ENCODE measurements at regions not wholly inside any gene's neighbourhood (a gene's known extent, or its start where the extent isn't known, plus 50 kb on each side); places are given as distances from the start of the nearest gene placed in this dataset.

DNA sequence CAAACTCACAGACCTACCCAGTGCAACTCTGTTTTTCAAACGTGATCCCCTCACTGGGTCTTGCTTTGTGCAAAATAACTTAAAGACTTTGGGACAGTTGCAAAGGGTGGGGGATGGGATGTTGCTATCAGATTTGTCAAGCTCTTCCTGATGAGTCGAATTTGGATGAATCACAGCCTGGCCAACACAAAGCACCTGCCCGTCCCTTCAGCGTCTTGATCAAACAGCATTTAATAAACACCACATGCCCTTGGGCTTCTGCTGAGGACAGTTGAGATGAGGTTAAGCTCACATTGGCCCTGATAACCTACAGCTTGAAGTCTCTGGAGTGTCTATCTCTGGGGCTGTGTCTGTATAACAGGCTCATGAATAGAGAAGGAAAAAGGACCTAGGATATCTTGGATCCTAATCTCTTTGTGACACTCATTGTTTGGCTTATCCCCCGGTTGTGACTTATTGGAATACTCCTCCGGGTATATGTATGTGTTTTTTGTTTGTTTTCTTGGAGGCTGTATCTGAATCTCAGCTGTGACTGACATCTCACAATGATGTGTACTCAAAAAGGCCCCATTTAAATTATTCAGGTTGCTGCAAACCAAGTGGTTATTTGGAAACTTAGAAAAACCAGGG lies 132.6 kb upstream of the NAMPT start:
- no peak overlapping the region for H3K27ac ChIP-seq
- TF ChIP-seq, protein P1, sequence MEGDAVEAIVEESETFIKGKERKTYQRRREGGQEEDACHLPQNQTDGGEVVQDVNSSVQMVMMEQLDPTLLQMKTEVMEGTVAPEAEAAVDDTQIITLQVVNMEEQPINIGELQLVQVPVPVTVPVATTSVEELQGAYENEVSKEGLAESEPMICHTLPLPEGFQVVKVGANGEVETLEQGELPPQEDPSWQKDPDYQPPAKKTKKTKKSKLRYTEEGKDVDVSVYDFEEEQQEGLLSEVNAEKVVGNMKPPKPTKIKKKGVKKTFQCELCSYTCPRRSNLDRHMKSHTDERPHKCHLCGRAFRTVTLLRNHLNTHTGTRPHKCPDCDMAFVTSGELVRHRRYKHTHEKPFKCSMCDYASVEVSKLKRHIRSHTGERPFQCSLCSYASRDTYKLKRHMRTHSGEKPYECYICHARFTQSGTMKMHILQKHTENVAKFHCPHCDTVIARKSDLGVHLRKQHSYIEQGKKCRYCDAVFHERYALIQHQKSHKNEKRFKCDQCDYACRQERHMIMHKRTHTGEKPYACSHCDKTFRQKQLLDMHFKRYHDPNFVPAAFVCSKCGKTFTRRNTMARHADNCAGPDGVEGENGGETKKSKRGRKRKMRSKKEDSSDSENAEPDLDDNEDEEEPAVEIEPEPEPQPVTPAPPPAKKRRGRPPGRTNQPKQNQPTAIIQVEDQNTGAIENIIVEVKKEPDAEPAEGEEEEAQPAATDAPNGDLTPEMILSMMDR (IDR thresholded peaks at IDR 0.05), result no peak

GRCh38 chr7:106416430-106416829 lies 131.6 kb upstream of the NAMPT start:
- no peaks in the 10 kb centered on the region for H3K36me3 ChIP-seq (ENCODE audit: insufficient read depth in 1 of 2, low read depth in 1 of 2)
- ATAC-seq (no peak), DNase-seq (no peak)
- no peak overlapping the region for H3K27ac ChIP-seq
- peaks cover 2% of the 10 kb centered on the region for H3K4me1 ChIP-seq
- peaks cover 9% of the 10 kb centered on the region for H3K9me3 ChIP-seq
- intact Hi-C loops (cut with DNase I), result no loop called here
- no peak overlapping the region for H3K4me3 ChIP-seq
- H3K27me3 ChIP-seq (ENCODE audit: insufficient read depth in 3 of 3, low read length in 2 of 3), result no peaks in the 10 kb centered on the region
- TF ChIP-seq, protein P1 (IDR thresholded peaks at IDR 0.05), result no peak

More for the DNA sequence above, 132.6 kb upstream of the NAMPT start:
- Histone ChIP-seq H3K36me3 (ENCODE audit: insufficient read depth in 1 of 2, low read depth in 1 of 2) (no peaks in the 10 kb centered on the region), H3K4me1 (peaks cover 9% of the 10 kb centered on the region), H3K27me3 (ENCODE audit: insufficient read depth in 3 of 3, low read length in 2 of 3) (no peaks in the 10 kb centered on the region), H3K9me3 (peaks cover 9% of the 10 kb centered on the region), H3K4me3 (no peak overlapping the region)
- intact Hi-C loops (cut with DNase I), result no loop called here
- WGBS, 3 donors, result 55 to 57% (median 56%) methylated on average over 6 of the region's 6 CpGs
- DNase-seq (no peak), ATAC-seq (peak in 1 of 4 donors; percentile 25)

DNA sequence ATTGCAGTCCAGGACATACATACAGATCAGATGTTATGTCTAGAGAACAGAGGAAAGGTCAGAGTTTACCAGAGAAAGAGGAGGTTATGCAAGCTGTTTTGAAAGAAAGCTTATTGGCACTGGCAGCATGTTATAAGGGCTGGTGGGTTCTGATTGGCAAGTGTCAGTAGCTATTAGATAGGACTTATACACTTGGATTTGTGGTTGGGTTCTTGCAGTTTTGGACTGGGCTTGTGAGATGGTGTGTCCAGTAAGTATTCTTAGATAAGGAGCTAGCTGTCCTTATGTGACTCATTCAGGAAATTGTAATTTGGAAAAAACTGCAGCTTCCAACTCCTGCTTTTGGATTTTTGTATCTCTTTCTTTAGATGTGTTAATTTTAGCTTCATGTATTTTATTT lies 130.7 kb upstream of the NAMPT start:
- Histone ChIP-seq H3K36me3 (ENCODE audit: insufficient read depth in 1 of 2, low read depth in 1 of 2) (no peaks in the 10 kb centered on the region), H3K27ac (no peak overlapping the region), H3K27me3 (ENCODE audit: insufficient read depth in 3 of 3, low read length in 2 of 3) (no peaks in the 10 kb centered on the region), H3K4me1 (no peaks in the 10 kb centered on the region), H3K9me3 (peaks cover 9% of the 10 kb centered on the region), H3K4me3 (no peak overlapping the region)
- TF ChIP-seq, protein P1 (IDR thresholded peaks at IDR 0.05), result no peak
- intact Hi-C loops (cut with DNase I), result no loop called here
- ATAC-seq (no peak), DNase-seq (no peak)

DNA sequence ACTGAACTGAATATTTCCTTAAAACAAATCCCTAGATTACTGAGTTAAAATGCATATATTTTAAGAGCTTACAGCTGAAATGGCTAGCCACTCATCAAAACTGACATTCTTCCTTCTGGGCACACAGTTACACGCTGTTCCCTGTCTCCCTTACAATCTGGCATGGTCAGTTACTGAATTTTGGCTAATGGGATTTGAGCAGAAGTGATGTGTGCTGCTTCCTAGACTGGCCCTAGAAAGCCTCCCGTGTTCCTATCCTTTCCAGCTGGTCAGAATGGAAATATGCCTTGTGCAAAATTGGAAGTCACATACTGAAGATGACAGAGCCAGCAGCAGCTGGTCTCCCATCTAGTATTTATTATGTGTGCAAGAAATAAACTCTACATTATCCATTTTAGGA lies 128.7 kb upstream of the NAMPT start:
- H3K36me3 ChIP-seq (ENCODE audit: insufficient read depth in 1 of 2, low read depth in 1 of 2), result no peaks in the 10 kb centered on the region
- H3K4me1 ChIP-seq, result no peaks in the 10 kb centered on the region
- no peak overlapping the region for H3K27ac ChIP-seq
- peaks cover 9% of the 10 kb centered on the region for H3K9me3 ChIP-seq
- TF ChIP-seq, protein P1 (IDR thresholded peaks at IDR 0.05), result no peak
- H3K4me3 ChIP-seq, result no peak overlapping the region
- DNase-seq, result no peak
- intact Hi-C loops (cut with DNase I), result no loop called here
- 11 to 41% (median 19%) methylated on average over 2 of the region's 2 CpGs for WGBS, 3 donors
- H3K27me3 ChIP-seq (ENCODE audit: insufficient read depth in 3 of 3, low read length in 2 of 3), result no peaks in the 10 kb centered on the region
- peak in 1 of 4 donors; percentile 37 for ATAC-seq

DNA sequence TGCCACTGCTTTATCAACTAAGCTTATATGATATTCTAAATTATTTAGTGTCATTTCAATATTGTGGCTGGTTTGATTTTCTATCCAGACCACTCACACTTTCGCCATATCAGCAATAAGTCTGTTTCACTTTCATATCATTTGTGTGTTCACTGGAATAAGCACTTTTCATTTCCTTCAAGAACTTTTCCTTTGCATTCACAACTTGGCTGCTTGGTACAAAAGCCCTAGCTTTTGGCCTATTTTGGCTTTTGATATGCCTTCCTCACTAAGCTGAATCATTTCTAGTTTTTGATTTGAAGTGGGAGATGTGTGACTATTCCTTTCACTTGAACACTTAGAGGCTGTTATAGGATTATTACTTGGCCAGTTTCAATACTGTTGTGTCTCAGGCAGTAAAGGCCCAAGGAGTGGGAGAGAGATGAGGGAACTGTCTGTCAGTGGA lies 120.9 kb upstream of the NAMPT start:
- no peak for DNase-seq
- Histone ChIP-seq H3K4me3 (no peak overlapping the region), H3K4me1 (no peaks in the 10 kb centered on the region), H3K27ac (no peak overlapping the region), H3K9me3 (no peaks in the 10 kb centered on the region), H3K27me3 (ENCODE audit: insufficient read depth in 3 of 3, low read length in 2 of 3) (no peaks in the 10 kb centered on the region), H3K36me3 (ENCODE audit: insufficient read depth in 1 of 2, low read depth in 1 of 2) (no peaks in the 10 kb centered on the region)
- WGBS, 3 donors, result 0 to 6% (median 4%) methylated on average over 1 of the region's 1 CpG
- intact Hi-C loops (cut with DNase I), result no loop called here
- TF ChIP-seq, protein P1 (IDR thresholded peaks at IDR 0.05), result no peak
- ATAC-seq, result no peak
